22Rv1 (cell line): ENCODE measurements at regions not wholly inside any gene's neighbourhood (a gene's known extent, or its start where the extent isn't known, plus 50 kb on each side); places are given as distances from the start of the nearest gene placed in this dataset.

Source experiments
- CTCF ChIP-seq: fragments of 450-650 bp; IDR thresholded peaks from 2 replicates; pipeline ENCODE4 v1.5.1; 2017; ENCODE audit warnings: mild to moderate bottlenecking
- ZFX ChIP-seq: fragments of 450-650 bp; IDR thresholded peaks from 2 replicates; pipeline ENCODE4 v1.6.1; 2017; ENCODE audit warnings: antibody characterized with exemption, borderline replicate concordance

- TF ChIP-seq CTCF (no peak), ZFX (no peak)
These were observed 641.4 kb upstream of the MGMT start for GRCh38 chr10:128825626-128826025.
